H1 (cell line): ENCODE measurements at regions not wholly inside any gene's neighbourhood (a gene's known extent, or its start where the extent isn't known, plus 50 kb on each side); places are given as distances from the start of the nearest gene placed in this dataset.

ENCODE experiments used
- TF ChIP-seq, protein P1 (sequence below): fragments of 300-600 bp; sonication (generic); IDR thresholded peaks from 2 replicates; pipeline ENCODE4 v1.7.1; 2012; ENCODE audit warnings: low read length, moderate library complexity, mild to moderate bottlenecking, inconsistent platforms; ENCODE audit not compliant: insufficient replicate concordance

DNA sequence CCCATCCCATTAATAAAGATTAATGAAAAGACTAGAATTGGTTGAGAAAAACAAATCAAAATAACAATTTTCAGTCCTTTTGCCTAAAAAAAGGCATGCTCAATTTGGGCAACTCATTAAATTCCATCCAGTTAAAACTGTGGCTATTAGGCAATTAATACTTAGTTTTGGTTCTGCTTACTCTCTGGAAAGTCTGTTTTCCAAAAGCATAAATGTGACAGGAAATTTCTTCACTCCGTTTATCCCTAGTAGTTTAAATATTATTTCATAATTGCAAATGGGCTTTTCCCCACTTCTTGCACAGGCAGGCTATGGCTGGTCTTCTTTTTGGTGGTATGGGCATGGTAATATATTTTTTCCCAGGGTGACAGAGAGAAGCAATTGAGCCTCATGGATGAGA is 373.3 kb upstream of the KLF4 start (continued):
- TF ChIP-seq, protein P1, sequence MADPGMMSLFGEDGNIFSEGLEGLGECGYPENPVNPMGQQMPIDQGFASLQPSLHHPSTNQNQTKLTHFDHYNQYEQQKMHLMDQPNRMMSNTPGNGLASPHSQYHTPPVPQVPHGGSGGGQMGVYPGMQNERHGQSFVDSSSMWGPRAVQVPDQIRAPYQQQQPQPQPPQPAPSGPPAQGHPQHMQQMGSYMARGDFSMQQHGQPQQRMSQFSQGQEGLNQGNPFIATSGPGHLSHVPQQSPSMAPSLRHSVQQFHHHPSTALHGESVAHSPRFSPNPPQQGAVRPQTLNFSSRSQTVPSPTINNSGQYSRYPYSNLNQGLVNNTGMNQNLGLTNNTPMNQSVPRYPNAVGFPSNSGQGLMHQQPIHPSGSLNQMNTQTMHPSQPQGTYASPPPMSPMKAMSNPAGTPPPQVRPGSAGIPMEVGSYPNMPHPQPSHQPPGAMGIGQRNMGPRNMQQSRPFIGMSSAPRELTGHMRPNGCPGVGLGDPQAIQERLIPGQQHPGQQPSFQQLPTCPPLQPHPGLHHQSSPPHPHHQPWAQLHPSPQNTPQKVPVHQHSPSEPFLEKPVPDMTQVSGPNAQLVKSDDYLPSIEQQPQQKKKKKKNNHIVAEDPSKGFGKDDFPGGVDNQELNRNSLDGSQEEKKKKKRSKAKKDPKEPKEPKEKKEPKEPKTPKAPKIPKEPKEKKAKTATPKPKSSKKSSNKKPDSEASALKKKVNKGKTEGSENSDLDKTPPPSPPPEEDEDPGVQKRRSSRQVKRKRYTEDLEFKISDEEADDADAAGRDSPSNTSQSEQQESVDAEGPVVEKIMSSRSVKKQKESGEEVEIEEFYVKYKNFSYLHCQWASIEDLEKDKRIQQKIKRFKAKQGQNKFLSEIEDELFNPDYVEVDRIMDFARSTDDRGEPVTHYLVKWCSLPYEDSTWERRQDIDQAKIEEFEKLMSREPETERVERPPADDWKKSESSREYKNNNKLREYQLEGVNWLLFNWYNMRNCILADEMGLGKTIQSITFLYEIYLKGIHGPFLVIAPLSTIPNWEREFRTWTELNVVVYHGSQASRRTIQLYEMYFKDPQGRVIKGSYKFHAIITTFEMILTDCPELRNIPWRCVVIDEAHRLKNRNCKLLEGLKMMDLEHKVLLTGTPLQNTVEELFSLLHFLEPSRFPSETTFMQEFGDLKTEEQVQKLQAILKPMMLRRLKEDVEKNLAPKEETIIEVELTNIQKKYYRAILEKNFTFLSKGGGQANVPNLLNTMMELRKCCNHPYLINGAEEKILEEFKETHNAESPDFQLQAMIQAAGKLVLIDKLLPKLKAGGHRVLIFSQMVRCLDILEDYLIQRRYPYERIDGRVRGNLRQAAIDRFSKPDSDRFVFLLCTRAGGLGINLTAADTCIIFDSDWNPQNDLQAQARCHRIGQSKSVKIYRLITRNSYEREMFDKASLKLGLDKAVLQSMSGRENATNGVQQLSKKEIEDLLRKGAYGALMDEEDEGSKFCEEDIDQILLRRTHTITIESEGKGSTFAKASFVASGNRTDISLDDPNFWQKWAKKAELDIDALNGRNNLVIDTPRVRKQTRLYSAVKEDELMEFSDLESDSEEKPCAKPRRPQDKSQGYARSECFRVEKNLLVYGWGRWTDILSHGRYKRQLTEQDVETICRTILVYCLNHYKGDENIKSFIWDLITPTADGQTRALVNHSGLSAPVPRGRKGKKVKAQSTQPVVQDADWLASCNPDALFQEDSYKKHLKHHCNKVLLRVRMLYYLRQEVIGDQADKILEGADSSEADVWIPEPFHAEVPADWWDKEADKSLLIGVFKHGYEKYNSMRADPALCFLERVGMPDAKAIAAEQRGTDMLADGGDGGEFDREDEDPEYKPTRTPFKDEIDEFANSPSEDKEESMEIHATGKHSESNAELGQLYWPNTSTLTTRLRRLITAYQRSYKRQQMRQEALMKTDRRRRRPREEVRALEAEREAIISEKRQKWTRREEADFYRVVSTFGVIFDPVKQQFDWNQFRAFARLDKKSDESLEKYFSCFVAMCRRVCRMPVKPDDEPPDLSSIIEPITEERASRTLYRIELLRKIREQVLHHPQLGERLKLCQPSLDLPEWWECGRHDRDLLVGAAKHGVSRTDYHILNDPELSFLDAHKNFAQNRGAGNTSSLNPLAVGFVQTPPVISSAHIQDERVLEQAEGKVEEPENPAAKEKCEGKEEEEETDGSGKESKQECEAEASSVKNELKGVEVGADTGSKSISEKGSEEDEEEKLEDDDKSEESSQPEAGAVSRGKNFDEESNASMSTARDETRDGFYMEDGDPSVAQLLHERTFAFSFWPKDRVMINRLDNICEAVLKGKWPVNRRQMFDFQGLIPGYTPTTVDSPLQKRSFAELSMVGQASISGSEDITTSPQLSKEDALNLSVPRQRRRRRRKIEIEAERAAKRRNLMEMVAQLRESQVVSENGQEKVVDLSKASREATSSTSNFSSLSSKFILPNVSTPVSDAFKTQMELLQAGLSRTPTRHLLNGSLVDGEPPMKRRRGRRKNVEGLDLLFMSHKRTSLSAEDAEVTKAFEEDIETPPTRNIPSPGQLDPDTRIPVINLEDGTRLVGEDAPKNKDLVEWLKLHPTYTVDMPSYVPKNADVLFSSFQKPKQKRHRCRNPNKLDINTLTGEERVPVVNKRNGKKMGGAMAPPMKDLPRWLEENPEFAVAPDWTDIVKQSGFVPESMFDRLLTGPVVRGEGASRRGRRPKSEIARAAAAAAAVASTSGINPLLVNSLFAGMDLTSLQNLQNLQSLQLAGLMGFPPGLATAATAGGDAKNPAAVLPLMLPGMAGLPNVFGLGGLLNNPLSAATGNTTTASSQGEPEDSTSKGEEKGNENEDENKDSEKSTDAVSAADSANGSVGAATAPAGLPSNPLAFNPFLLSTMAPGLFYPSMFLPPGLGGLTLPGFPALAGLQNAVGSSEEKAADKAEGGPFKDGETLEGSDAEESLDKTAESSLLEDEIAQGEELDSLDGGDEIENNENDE: no peak
- TF ChIP-seq, all 59 proteins: peak for 0
